ENCODE measurements at regions not wholly inside any gene's neighbourhood (a gene's known extent, or its start where the extent isn't known, plus 50 kb on each side); places are given as distances from the start of the nearest gene placed in this dataset.

- H3K9me3 Mint-ChIP-seq = peaks cover 4% of the 10 kb centered on the region
- H3K4me1 Mint-ChIP-seq = peaks cover 9% of the 10 kb centered on the region
- ATAC-seq (replicated peaks) = no peak
Observed at GRCh38 chr5:67358186-67358585, 161.6 kb upstream of the CD180 start.

DNA sequence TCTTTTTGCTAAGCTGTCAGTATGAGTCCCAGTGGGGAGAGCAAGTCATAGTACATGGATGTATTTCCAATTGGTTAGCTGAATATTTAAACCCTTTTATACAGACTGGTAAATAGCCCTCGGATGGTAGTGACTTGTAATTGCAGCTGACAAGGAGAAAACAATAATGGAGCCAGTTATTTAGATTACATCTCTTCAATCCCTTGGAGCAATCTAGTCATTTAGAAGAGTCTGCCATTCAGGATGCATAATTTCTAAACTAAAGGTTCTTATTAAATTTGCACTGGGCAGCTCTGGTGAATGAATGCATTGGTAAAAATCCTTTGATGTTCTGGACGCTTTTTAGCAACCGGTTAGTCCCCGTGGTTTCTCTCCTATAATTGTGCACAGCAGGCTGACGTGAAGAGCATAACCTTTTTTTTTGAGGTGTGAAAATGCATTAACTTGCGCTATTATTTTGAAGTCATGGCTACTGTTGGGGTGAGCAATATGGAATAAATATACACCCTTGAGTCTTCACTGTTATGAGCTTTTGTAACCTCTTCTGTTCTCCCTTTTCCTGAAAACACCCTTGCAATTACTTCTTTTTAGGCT, 158.6 kb upstream of the CD180 start:
- peaks cover 4% of the 10 kb centered on the region for H3K9me3 Mint-ChIP-seq
- peaks cover 5% of the 10 kb centered on the region for H3K4me1 Mint-ChIP-seq
- H3K4me3 Mint-ChIP-seq = no peak overlapping the region
- peaks cover 4% of the 10 kb centered on the region for H3K27me3 Mint-ChIP-seq
- H3K27ac Mint-ChIP-seq = no peak overlapping the region
- ATAC-seq (replicated peaks) = no peak
- H3K36me3 Mint-ChIP-seq (ENCODE audit: low read depth) = no peaks in the 10 kb centered on the region

More at GRCh38 chr5:67358186-67358585, 161.6 kb upstream of the CD180 start:
- Mint-ChIP-seq H3K27ac (no peak overlapping the region), H3K4me3 (no peak overlapping the region), H3K27me3 (peaks cover 4% of the 10 kb centered on the region), H3K36me3 (ENCODE audit: low read depth) (no peaks in the 10 kb centered on the region)

GRCh38 chr5:67353500-67354450, 157.2 kb upstream of the CD180 start:
- Mint-ChIP-seq H3K4me1 (no peaks in the 10 kb centered on the region), H3K27ac (no peak overlapping the region)
- no peak for ATAC-seq (replicated peaks)

GRCh38 chr5:67350618-67351201, 154.1 kb upstream of the CD180 start:
- Mint-ChIP-seq H3K27me3 (no peaks in the 10 kb centered on the region), H3K36me3 (ENCODE audit: low read depth) (no peaks in the 10 kb centered on the region), H3K9me3 (no peaks in the 10 kb centered on the region), H3K4me1 (no peaks in the 10 kb centered on the region), H3K4me3 (peak overlapping the region; percentile 50), H3K27ac (no peak overlapping the region)
- ATAC-seq (replicated peaks) = peak; percentile 23

More at GRCh38 chr5:67353500-67354450, 157.2 kb upstream of the CD180 start:
- Mint-ChIP-seq H3K27me3 (peaks cover under 1% of the 10 kb centered on the region), H3K36me3 (ENCODE audit: low read depth) (no peaks in the 10 kb centered on the region), H3K4me3 (no peak overlapping the region), H3K9me3 (peaks cover under 1% of the 10 kb centered on the region)

- no peaks in the 10 kb centered on the region for H3K9me3 Mint-ChIP-seq
- no peak overlapping the region for H3K27ac Mint-ChIP-seq
- no peaks in the 10 kb centered on the region for H3K4me1 Mint-ChIP-seq
- peak; percentile 19 for ATAC-seq (replicated peaks)
- H3K36me3 Mint-ChIP-seq (ENCODE audit: low read depth) = no peaks in the 10 kb centered on the region
- H3K4me3 Mint-ChIP-seq = peak overlapping the region; percentile 50
- no peaks in the 10 kb centered on the region for H3K27me3 Mint-ChIP-seq
Observed at GRCh38 chr5:67350185-67350584, 153.6 kb upstream of the CD180 start.

DNA sequence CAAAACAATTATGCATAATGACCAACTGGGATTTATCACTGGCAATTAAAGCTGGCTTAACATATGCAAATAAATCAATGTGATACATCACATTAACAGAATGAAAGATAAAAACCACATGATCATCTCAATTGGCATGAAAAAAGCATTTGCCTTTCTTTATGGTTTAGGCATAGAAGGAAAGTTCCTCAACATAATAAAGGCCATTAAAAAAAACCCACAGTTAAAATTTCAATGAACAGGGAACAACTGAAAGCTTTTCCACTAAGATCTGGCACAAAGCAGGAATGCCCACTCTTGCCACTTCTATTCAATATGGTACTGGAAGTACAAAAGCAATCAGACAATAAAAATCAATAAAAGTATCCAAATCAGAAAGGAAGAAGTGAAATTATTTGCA, 151.2 kb upstream of the CD180 start:
- no peak for ATAC-seq (replicated peaks)
- H3K36me3 Mint-ChIP-seq (ENCODE audit: low read depth) = no peaks in the 10 kb centered on the region
- no peak overlapping the region for H3K27ac Mint-ChIP-seq
- H3K4me1 Mint-ChIP-seq = no peaks in the 10 kb centered on the region
- peaks cover 4% of the 10 kb centered on the region for H3K9me3 Mint-ChIP-seq
- H3K27me3 Mint-ChIP-seq = peaks cover 4% of the 10 kb centered on the region
- no peak overlapping the region for H3K4me3 Mint-ChIP-seq

- H3K27me3 Mint-ChIP-seq = peaks cover 10% of the 10 kb centered on the region
- no peak overlapping the region for H3K27ac Mint-ChIP-seq
- no peak for ATAC-seq (replicated peaks)
- no peaks in the 10 kb centered on the region for H3K4me1 Mint-ChIP-seq
- peaks cover 4% of the 10 kb centered on the region for H3K9me3 Mint-ChIP-seq
- no peak overlapping the region for H3K4me3 Mint-ChIP-seq
- no peaks in the 10 kb centered on the region for H3K36me3 Mint-ChIP-seq (ENCODE audit: low read depth)
Observed at GRCh38 chr5:67346611-67347010, 150.0 kb upstream of the CD180 start.

GRCh38 chr5:67344870-67345269, 148.3 kb upstream of the CD180 start:
- Mint-ChIP-seq H3K4me1 (no peaks in the 10 kb centered on the region), H3K27me3 (peaks cover 19% of the 10 kb centered on the region), H3K4me3 (no peak overlapping the region), H3K9me3 (peaks cover 4% of the 10 kb centered on the region), H3K36me3 (ENCODE audit: low read depth) (no peaks in the 10 kb centered on the region), H3K27ac (no peak overlapping the region)
- no peak for ATAC-seq (replicated peaks)

GRCh38 chr5:67343835-67344234, 147.2 kb upstream of the CD180 start:
- Mint-ChIP-seq H3K27me3 (peaks cover 24% of the 10 kb centered on the region), H3K4me1 (no peaks in the 10 kb centered on the region), H3K27ac (no peak overlapping the region), H3K36me3 (ENCODE audit: low read depth) (no peaks in the 10 kb centered on the region), H3K4me3 (no peak overlapping the region), H3K9me3 (peaks cover 4% of the 10 kb centered on the region)
- no peak for ATAC-seq (replicated peaks)

GRCh38 chr5:67341478-67341877, 144.9 kb upstream of the CD180 start:
- no peak overlapping the region for H3K4me3 Mint-ChIP-seq
- no peaks in the 10 kb centered on the region for H3K36me3 Mint-ChIP-seq (ENCODE audit: low read depth)
- H3K9me3 Mint-ChIP-seq = peaks cover 4% of the 10 kb centered on the region
- no peak for ATAC-seq (replicated peaks)
- peaks cover 24% of the 10 kb centered on the region for H3K27me3 Mint-ChIP-seq
- no peak overlapping the region for H3K27ac Mint-ChIP-seq
- H3K4me1 Mint-ChIP-seq = no peaks in the 10 kb centered on the region

- H3K27me3 Mint-ChIP-seq = peaks cover 24% of the 10 kb centered on the region
- H3K36me3 Mint-ChIP-seq (ENCODE audit: low read depth) = no peaks in the 10 kb centered on the region
- no peak for ATAC-seq (replicated peaks)
- no peaks in the 10 kb centered on the region for H3K4me1 Mint-ChIP-seq
- H3K4me3 Mint-ChIP-seq = no peak overlapping the region
- H3K27ac Mint-ChIP-seq = no peak overlapping the region
- H3K9me3 Mint-ChIP-seq = no peaks in the 10 kb centered on the region
Observed at GRCh38 chr5:67339219-67339767, 142.7 kb upstream of the CD180 start.

GRCh38 chr5:67338421-67338820, 141.8 kb upstream of the CD180 start:
- Mint-ChIP-seq H3K27me3 (peaks cover 23% of the 10 kb centered on the region), H3K9me3 (no peaks in the 10 kb centered on the region), H3K36me3 (ENCODE audit: low read depth) (no peaks in the 10 kb centered on the region), H3K4me3 (no peak overlapping the region), H3K27ac (no peak overlapping the region), H3K4me1 (no peaks in the 10 kb centered on the region)
- no peak for ATAC-seq (replicated peaks)

GRCh38 chr5:67337751-67338150, 141.2 kb upstream of the CD180 start:
- ATAC-seq (replicated peaks) = no peak
- Mint-ChIP-seq H3K36me3 (ENCODE audit: low read depth) (no peaks in the 10 kb centered on the region), H3K27me3 (peaks cover 20% of the 10 kb centered on the region), H3K27ac (no peak overlapping the region), H3K4me3 (no peak overlapping the region), H3K9me3 (no peaks in the 10 kb centered on the region), H3K4me1 (no peaks in the 10 kb centered on the region)

DNA sequence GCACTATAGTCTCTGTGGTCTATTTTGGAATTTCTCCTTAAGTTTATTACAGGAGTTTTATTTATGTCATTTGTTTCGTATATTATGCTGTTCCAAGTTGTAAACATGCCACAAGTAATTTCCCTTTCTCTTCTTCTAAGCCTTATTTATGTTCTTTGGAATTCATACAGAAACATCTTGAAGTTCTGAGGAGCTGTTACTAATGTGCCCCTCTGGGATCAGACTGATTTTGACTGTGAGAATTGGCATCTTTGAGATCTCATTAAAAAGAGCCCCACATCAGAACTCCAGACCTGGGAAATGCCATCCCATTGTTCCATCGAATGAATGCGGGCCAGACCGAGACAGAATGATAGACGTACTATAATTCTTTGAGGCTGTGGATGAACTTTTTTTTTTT, 138.8 kb upstream of the CD180 start:
- H3K36me3 Mint-ChIP-seq (ENCODE audit: low read depth) = no peaks in the 10 kb centered on the region
- ATAC-seq (replicated peaks) = no peak

More for the DNA sequence above, 138.8 kb upstream of the CD180 start:
- Mint-ChIP-seq H3K27me3 (peaks cover 10% of the 10 kb centered on the region), H3K4me1 (no peaks in the 10 kb centered on the region), H3K27ac (no peak overlapping the region), H3K4me3 (no peak overlapping the region), H3K9me3 (peaks cover 4% of the 10 kb centered on the region)

All from activated T-helper 17 cell treated with anti-CD3 and anti-CD28 coated beads, Interleukin-2, amount 50 U/mL, for 72 hours (primary cell).